ENCODE measurements at regions not wholly inside any gene's neighbourhood (a gene's known extent, or its start where the extent isn't known, plus 50 kb on each side); places are given as distances from the start of the nearest gene placed in this dataset.

DNA sequence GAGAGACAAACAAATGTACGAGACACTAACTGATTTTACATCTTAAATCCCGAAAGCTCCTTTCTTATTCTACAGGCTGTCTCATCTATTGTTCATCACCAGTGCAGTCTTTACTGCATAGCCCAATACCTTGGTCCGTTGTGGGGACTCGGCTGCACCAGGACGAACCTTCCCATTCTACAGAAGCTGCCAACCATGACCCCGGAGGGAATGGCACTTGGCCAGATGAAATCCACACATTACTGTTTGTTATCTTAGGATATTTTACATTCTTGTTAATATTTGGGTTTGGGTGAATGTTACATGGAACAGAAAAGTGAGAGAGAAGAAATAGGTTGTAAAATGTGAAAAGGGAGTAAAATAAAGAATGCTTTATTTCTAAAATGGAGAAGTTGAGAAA, 195.1 kb downstream of the RFC3 start:
- no peak for TF ChIP-seq EZH2phosphoT487 (IDR thresholded peaks at IDR 0.05; ENCODE audit: low read depth)
- TF ChIP-seq, protein P1, sequence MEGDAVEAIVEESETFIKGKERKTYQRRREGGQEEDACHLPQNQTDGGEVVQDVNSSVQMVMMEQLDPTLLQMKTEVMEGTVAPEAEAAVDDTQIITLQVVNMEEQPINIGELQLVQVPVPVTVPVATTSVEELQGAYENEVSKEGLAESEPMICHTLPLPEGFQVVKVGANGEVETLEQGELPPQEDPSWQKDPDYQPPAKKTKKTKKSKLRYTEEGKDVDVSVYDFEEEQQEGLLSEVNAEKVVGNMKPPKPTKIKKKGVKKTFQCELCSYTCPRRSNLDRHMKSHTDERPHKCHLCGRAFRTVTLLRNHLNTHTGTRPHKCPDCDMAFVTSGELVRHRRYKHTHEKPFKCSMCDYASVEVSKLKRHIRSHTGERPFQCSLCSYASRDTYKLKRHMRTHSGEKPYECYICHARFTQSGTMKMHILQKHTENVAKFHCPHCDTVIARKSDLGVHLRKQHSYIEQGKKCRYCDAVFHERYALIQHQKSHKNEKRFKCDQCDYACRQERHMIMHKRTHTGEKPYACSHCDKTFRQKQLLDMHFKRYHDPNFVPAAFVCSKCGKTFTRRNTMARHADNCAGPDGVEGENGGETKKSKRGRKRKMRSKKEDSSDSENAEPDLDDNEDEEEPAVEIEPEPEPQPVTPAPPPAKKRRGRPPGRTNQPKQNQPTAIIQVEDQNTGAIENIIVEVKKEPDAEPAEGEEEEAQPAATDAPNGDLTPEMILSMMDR (IDR thresholded peaks at IDR 0.05; ENCODE audit: low read depth, low read length) = no peak

Measured in OCI-LY3 (cell line).